Bronchial epithelial cell (primary cell): ENCODE measurements at regions not wholly inside any gene's neighbourhood (a gene's known extent, or its start where the extent isn't known, plus 50 kb on each side); places are given as distances from the start of the nearest gene placed in this dataset.

Experiments
- DNase-seq: peaks from one replicate; pipeline ENCODE4 v3.0.0-alpha.2; 2010; ENCODE audit warnings: low read depth
- FAIRE-seq: peaks from 2 replicates; lab custom pipeline; 2011; peaks lifted over from hg19 to GRCh38; lab: Jason Lieb, UNC
- H3K27me3 ChIP-seq: 2 replicates; pipeline ENCODE4 v1.5.1; 2011; ENCODE audit warnings: low read length; ENCODE audit not compliant: control insufficient read depth, insufficient read depth
- H3K36me3 ChIP-seq: 2 replicates; pipeline ENCODE4 v1.5.1; 2011; ENCODE audit warnings: low read length; ENCODE audit not compliant: control insufficient read depth, insufficient read depth
- H3K4me3 ChIP-seq: 2 replicates; pipeline ENCODE4 v1.5.1; 2011; ENCODE audit warnings: mild to moderate bottlenecking, low read depth, low read length, control low read depth
- TF ChIP-seq, protein P1 (sequence below): IDR thresholded peaks from 2 replicates; pipeline ENCODE4 v1.5.1; 2011; ENCODE audit warnings: mild to moderate bottlenecking, moderate library complexity, low read length, control low read depth, inconsistent platforms; ENCODE audit not compliant: insufficient read depth, severe bottlenecking

DNA sequence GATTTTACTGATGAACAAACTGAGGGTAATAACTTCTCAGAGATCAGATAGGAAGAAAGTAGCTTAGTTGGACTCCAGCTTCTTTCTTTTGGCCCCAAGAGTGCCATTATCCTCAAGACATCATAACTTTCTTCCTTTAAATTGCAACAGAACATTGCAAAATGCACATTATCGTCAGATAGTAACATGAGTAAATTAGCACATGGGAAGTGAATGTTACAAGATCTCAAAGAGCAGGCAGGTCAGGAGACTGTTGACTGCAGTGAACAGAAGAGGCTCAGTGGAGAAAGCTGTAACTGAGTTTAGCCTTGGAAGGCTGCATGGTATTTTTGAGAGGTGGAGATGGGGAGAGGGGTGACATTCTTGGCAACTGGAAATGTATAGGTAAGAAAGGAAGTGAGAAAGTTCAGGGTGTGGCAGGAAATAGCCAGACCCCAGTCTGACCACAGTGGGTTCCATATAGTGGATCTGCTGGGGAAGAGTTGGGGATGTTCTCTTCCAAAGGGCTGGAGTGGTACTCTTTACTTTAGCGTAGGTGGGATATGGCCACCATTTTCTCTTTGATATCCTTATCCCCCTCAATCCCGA is 307.7 kb downstream of the RPLP1 start:
- no peak overlapping the region for H3K4me3 ChIP-seq
- H3K36me3 ChIP-seq = no peaks in the 10 kb centered on the region
- TF ChIP-seq, protein P1, sequence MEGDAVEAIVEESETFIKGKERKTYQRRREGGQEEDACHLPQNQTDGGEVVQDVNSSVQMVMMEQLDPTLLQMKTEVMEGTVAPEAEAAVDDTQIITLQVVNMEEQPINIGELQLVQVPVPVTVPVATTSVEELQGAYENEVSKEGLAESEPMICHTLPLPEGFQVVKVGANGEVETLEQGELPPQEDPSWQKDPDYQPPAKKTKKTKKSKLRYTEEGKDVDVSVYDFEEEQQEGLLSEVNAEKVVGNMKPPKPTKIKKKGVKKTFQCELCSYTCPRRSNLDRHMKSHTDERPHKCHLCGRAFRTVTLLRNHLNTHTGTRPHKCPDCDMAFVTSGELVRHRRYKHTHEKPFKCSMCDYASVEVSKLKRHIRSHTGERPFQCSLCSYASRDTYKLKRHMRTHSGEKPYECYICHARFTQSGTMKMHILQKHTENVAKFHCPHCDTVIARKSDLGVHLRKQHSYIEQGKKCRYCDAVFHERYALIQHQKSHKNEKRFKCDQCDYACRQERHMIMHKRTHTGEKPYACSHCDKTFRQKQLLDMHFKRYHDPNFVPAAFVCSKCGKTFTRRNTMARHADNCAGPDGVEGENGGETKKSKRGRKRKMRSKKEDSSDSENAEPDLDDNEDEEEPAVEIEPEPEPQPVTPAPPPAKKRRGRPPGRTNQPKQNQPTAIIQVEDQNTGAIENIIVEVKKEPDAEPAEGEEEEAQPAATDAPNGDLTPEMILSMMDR = no peak
- FAIRE-seq (no peak), DNase-seq (no peak)
- peaks cover 8% of the 10 kb centered on the region for H3K27me3 ChIP-seq

DNA sequence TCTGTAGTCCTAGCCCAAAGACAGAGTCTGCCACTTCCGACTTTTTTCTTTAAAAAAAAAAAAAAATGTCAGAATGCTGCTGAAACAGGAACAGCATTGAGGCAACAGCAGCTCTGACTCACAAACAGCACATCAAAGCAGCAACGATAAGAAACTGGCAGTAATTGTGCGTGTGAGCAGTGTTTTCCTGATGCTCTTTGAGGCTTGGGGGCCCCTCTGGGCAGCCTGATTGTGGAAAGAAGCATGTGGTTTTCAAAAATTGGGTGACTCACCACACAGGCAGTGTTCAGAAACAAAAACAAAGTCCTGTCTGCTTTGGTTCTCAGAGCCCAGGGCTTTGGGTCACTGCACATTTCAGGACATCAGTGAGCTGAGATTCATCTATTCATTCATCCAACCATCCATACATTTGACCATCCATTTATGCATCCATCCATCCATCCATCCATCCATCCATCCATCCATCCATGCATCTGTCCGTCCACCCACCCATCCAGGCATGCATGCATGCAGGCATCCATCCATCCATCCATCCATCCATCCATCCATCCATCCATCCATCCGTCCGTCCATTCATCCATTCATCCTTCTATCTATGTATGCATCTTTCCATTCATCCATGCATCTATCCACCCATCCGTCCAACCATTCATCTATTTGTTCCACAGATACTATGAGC is 308.4 kb downstream of the RPLP1 start:
- FAIRE-seq (no peak), DNase-seq (peak; percentile 88)
- H3K36me3 ChIP-seq = no peaks in the 10 kb centered on the region
- TF ChIP-seq, protein P1 = no peak
- no peak overlapping the region for H3K4me3 ChIP-seq
- H3K27me3 ChIP-seq = peaks cover 8% of the 10 kb centered on the region

DNA sequence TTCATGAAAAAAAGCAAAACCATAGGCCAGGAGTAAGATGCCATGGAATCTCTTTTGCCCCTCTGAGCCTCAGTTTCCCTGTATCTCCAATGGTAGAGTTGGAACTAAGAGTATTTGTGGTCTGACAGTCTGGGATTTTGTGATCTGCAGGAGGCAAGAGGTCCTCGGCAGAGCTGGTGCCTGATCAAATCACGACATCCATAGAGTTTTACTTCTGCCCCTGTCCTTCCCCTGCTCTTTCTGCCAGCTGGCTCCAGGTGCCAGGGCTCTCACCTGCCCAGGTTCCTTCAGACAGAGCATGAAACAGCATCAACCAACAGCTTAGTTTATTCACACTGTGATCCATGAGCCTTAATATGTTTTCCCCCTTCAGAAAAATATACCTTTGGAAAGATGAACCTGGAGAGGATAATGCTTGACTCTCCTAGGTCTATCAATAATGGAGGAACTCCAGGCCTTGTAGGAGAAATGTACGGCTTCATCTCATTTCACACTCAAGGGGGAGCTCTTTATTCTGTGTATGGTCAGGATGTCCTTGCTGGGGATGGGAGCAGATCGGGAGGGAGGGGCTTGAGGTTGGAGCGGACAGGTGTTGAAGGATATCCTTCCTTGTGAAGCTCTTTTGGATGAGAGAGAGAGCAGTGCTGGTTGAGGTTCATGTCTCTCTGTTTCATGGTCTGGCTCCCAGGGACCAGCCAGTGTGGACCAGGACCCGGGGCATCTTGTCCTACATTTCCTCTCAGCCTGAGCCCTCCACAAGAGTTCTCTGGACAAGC is 309.9 kb downstream of the RPLP1 start:
- DNase-seq (no peak), FAIRE-seq (no peak)
- peaks cover 8% of the 10 kb centered on the region for H3K27me3 ChIP-seq
- no peaks in the 10 kb centered on the region for H3K36me3 ChIP-seq
- TF ChIP-seq, protein P1 = no peak
- H3K4me3 ChIP-seq = no peak overlapping the region

DNA sequence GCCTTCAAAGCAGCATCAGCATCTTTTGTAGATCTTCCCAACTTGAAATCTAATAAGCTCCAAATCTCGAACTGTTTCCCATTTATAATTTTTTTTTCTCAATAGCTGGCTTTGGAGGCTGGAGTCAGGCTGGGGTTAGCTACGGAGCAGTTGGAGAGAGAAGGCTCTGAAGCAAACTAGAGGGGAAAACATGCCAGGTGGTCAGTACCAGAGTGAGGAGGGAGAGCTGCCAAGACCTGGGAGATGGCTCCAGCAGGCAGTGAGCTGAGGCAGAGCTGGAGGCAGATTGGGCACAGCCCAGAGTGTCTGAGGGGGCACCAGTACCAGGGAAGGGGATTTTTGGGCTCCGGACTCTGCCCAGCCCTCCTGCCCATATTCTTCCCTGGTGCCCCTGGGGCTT is 311.2 kb downstream of the RPLP1 start:
- Histone ChIP-seq H3K36me3 (no peaks in the 10 kb centered on the region), H3K27me3 (peaks cover 8% of the 10 kb centered on the region), H3K4me3 (no peak overlapping the region)
- FAIRE-seq = no peak
- TF ChIP-seq, protein P1 = no peak
- DNase-seq = no peak

DNA sequence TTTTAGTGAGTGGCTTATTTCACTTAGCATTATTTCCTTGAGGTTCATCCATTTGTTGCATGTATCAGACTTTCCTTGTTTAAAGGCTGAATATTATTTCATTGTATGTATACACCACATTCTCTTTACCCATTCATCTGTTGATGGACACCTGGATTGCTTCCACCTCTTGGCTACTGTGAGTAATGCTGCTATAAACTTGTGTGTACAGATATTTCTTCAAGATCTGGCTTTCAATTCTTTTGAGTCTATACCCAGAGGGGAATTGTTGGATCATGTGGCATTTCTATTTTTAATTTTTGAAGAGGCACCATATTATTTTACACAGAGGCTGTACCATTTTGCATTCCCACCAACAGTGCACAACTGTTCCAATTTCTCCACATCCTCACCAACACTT is 313.5 kb downstream of the RPLP1 start:
- Histone ChIP-seq H3K36me3 (no peaks in the 10 kb centered on the region), H3K27me3 (peaks cover 6% of the 10 kb centered on the region), H3K4me3 (no peak overlapping the region)
- DNase-seq = peak; percentile 34
- no peak for FAIRE-seq
- TF ChIP-seq, protein P1 = no peak
